Heart left ventricle (tissue), 16 donors: ENCODE measurements at regions not wholly inside any gene's neighbourhood (a gene's known extent, or its start where the extent isn't known, plus 50 kb on each side); places are given as distances from the start of the nearest gene placed in this dataset.

Source experiments
- ATAC-seq, 4 donors: fragments of 200-7000 bp; cut with Tn5 transposase; one replicate each; pipeline ENCODE4 v1.9.1; 2020 to 2022; ENCODE audit warnings: moderate library complexity in 4 of 4, mild to moderate bottlenecking in 3 of 4, moderate number of reproducible peaks in 1 of 4
- DNase-seq, 5 donors: peaks; one replicate each; pipeline ENCODE4 v3.0.0-alpha.2; 2020
- H3K27ac ChIP-seq, 12 donors: fragments of 200-600 bp; sonication (generic) in 4 of 12; one replicate each; pipeline versions ENCODE4 v1.5.0 to v1.8.0; 2016 to 2022; ENCODE audit warnings: mild to moderate bottlenecking in 2 of 12
- H3K27me3 ChIP-seq, 9 donors: fragments of 200-600 bp; sonication (generic) in 2 of 9; one replicate each; pipeline versions ENCODE4 v1.5.1 to v1.8.0; 2016 to 2022; ENCODE audit warnings: mild to moderate bottlenecking in 3 of 9
- H3K36me3 ChIP-seq, 9 donors: fragments of 200-600 bp; sonication (generic) in 2 of 9; one replicate each; pipeline versions ENCODE4 v1.5.0 to v1.8.0; 2018 to 2022; ENCODE audit warnings: mild to moderate bottlenecking in 2 of 9
- H3K4me1 ChIP-seq, 12 donors: fragments of 200-600 bp; sonication (generic) in 4 of 12; one replicate each; pipeline versions ENCODE4 v1.5.0 to v1.8.0; 2016 to 2022; ENCODE audit warnings: mild to moderate bottlenecking in 3 of 12
- H3K4me3 ChIP-seq, 12 donors: fragments of 200-600 bp; sonication (generic) in 4 of 12; one replicate each; pipeline versions ENCODE4 v1.5.0 to v1.8.0; 2017 to 2022; ENCODE audit warnings: mild to moderate bottlenecking in 9 of 12, moderate library complexity in 4 of 12
- H3K9me3 ChIP-seq, 12 donors: fragments of 200-600 bp; sonication (generic) in 4 of 12; one replicate each; pipeline versions ENCODE4 v1.5.0 to v1.8.0; 2016 to 2022; ENCODE audit warnings: mild to moderate bottlenecking in 1 of 12
- POLR2A ChIP-seq, 2 donors: fragments of 450-650 bp; IDR thresholded peaks; one replicate each; pipeline ENCODE4 v1.6.1; 2017; ENCODE audit warnings: antibody characterized with exemption in 2 of 2, mild to moderate bottlenecking in 2 of 2, moderate library complexity in 2 of 2
- WGBS, 4 donors: extraction: QIAGEN DNeasy Blood & Tissue Kit in 2 of 4; methylation state at CpG; one replicate each; pipeline versions ENCODE4 v1.1.5 to v1.1.7; 2013 to 2018; 5-methylcytosine and 5-hydroxymethylcytosine counted together
- intact Hi-C, 10 donors: fragments of 100-400 bp; cut with DNase I; formaldehyde crosslinking; loops; one replicate each; pipeline versions ENCODE4 v1.11.1 to v1.14.2; 2022
- TF ChIP-seq, protein P1 (sequence below), 12 donors: fragments of 200-600 bp; sonication (generic) in 4 of 12; IDR thresholded peaks; one replicate each; pipeline versions ENCODE4 v1.5.0 to v1.8.0; 2018 to 2022; ENCODE audit warnings: antibody characterized with exemption in 12 of 12, mild to moderate bottlenecking in 5 of 12
- donor health status: ischemic (EF 13 %, LVEDD 7.1; RV severe dilation, severe dysfunction).
- donor health status: healthy with polysubstance abuse.
- donor health status: DM: no; HTN: yes; CAD: no.
- donor health status: DM: no; HTN: no; CAD: no.
- donor health status: ischemic (EF 25% LVEDD 6.9; RV normal size, moderate dysfunction).
- donor health status: ischemic (EF 25% LVEDD 5.7; RV mildly dilated, moderate dysfunction).
- donor health status: healthy.
- donor health status: DM: yes; HTN: yes; CAD: no.
- donor health status: ischemic (EF 35%, LVEDD 5.7; RV mildly dilated, moderate dysfunction).
- donor health status: nonischemic (EF 11% LVEDD 7.7; RV severe dilation, severe dysfunction).
- donor health status: DM: yes; HTN: yes; CAD: no.
- donor health status: PGD.
- donor health status: ischemic (EF 29% LVEDD 5.4; RV normal size, mild dysfunction).
- donor health status: nonischemic (EF 23%, LVEDD 6.1; RV moderate dilation, normal function).

DNA sequence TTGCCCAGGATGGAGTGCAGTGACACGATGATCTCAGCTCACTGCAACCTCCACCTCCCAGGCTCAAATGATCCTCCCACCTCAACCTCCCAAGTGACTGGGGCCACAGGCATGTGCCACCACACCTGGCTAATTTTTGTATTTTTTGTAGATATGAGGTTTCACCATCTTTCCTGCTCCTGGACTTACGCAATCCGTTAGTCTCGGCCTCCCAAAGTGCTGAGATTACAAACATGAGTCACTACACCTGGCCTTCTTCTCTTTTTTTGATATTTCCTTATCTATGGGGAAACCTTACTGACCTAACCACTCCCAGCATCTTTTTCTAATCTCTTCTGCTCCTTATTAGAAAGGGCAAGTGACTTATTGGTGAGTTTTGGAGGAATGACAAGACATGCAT, 121.7 kb upstream of the CHORDC1 start:
- Histone ChIP-seq H3K9me3 (no peaks in the 10 kb centered on the region), H3K27ac (no peak overlapping the region), H3K36me3 (no peaks in the 10 kb centered on the region), H3K4me1 (no peaks in the 10 kb centered on the region), H3K27me3 (no peaks in the 10 kb centered on the region), H3K4me3 (no peak overlapping the region)
- ATAC-seq (no peak), DNase-seq (no peak)
- no peak for TF ChIP-seq POLR2A (IDR thresholded peaks at IDR 0.05)
- TF ChIP-seq, protein P1, sequence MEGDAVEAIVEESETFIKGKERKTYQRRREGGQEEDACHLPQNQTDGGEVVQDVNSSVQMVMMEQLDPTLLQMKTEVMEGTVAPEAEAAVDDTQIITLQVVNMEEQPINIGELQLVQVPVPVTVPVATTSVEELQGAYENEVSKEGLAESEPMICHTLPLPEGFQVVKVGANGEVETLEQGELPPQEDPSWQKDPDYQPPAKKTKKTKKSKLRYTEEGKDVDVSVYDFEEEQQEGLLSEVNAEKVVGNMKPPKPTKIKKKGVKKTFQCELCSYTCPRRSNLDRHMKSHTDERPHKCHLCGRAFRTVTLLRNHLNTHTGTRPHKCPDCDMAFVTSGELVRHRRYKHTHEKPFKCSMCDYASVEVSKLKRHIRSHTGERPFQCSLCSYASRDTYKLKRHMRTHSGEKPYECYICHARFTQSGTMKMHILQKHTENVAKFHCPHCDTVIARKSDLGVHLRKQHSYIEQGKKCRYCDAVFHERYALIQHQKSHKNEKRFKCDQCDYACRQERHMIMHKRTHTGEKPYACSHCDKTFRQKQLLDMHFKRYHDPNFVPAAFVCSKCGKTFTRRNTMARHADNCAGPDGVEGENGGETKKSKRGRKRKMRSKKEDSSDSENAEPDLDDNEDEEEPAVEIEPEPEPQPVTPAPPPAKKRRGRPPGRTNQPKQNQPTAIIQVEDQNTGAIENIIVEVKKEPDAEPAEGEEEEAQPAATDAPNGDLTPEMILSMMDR (IDR thresholded peaks at IDR 0.05) = no peak
- WGBS, 4 donors = 83 to 88% (median 85%) methylated on average over 4 of the region's 4 CpGs
- intact Hi-C loops = no loop called here

DNA sequence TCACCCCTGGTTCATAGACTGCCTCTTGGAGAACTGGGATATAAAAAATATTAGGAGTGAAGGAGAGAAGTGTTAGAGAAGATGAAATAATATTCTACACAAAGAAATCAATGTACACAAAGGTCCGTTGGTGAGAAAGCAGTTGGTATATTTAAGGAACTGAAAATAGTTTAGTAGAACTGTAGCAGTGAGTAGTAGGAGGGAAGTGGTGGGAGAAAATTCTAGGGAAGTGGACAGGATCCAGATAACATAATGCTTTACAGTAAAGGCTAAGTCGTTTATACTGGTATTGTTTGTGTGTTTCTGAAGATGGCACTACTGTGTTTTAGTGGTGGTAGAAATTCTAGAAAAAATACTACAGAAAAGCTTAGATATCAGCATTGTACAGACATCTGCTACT, 120.8 kb upstream of the CHORDC1 start:
- no peak overlapping the region for H3K4me3 ChIP-seq
- H3K27ac ChIP-seq = no peak overlapping the region
- no peaks in the 10 kb centered on the region for H3K36me3 ChIP-seq
- ATAC-seq = no peak
- DNase-seq = no peak
- intact Hi-C loops = no loop called here
- WGBS, 4 donors = 38 to 48% (median 44%) methylated on average over 2 of the region's 2 CpGs
- TF ChIP-seq, protein P1 (IDR thresholded peaks at IDR 0.05) = no peak
- TF ChIP-seq POLR2A (IDR thresholded peaks at IDR 0.05) = no peak
- no peaks in the 10 kb centered on the region for H3K27me3 ChIP-seq
- no peaks in the 10 kb centered on the region for H3K4me1 ChIP-seq
- no peaks in the 10 kb centered on the region for H3K9me3 ChIP-seq

DNA sequence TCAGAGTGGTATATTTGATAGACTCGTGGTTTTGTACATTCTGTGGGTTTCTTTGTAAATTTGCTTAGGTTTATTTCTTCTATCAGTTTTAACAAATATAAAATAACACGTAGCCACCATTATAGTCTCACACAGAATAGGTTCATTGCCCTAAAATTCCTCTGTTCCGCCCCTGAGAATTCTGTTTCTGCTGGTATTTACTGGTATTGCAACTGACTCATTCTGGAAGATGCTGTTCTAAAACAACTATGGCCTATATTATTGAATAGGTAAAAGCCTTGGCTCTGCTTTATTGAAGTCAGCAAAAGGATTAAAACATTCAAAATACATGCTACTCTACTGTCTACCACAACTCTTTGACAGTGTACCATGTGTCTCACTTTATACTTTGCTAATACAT, 119.1 kb upstream of the CHORDC1 start:
- H3K27ac ChIP-seq = no peak overlapping the region
- TF ChIP-seq, protein P1 (IDR thresholded peaks at IDR 0.05) = no peak
- TF ChIP-seq POLR2A (IDR thresholded peaks at IDR 0.05) = no peak
- H3K36me3 ChIP-seq = no peaks in the 10 kb centered on the region
- ATAC-seq (no peak), DNase-seq (no peak)
- no peak overlapping the region for H3K4me3 ChIP-seq
- no peaks in the 10 kb centered on the region for H3K4me1 ChIP-seq
- no peaks in the 10 kb centered on the region for H3K27me3 ChIP-seq
- H3K9me3 ChIP-seq = no peaks in the 10 kb centered on the region
- intact Hi-C loops = no loop called here
- 86 to 92% (median 89%) methylated on average over 3 of the region's 3 CpGs for WGBS, 4 donors

GRCh38 chr11:90332415-90332814, 109.6 kb upstream of the CHORDC1 start:
- intact Hi-C loops = no loop called here
- no peaks in the 10 kb centered on the region for H3K4me1 ChIP-seq
- ATAC-seq = no peak
- H3K27me3 ChIP-seq = no peaks in the 10 kb centered on the region
- 95 to 100% (median 97%) methylated on average over 1 of the region's 1 CpG for WGBS, 4 donors
- DNase-seq = no peak
- no peak overlapping the region for H3K27ac ChIP-seq
- no peaks in the 10 kb centered on the region for H3K9me3 ChIP-seq
- no peak overlapping the region for H3K4me3 ChIP-seq
- no peaks in the 10 kb centered on the region for H3K36me3 ChIP-seq
- TF ChIP-seq, protein P1 (IDR thresholded peaks at IDR 0.05) = no peak
- no peak for TF ChIP-seq POLR2A (IDR thresholded peaks at IDR 0.05)
